RWPE2 (cell line): ENCODE measurements at regions not wholly inside any gene's neighbourhood (a gene's known extent, or its start where the extent isn't known, plus 50 kb on each side); places are given as distances from the start of the nearest gene placed in this dataset.

Experiments used
- ATAC-seq: fragments of 200-7000 bp; cut with Tn5 transposase; 3 replicates; pipeline ENCODE4 v1.9.1; 2021; ENCODE audit warnings: low read depth
- DNase-seq: peaks from one replicate; pipeline ENCODE4 v3.0.0-alpha.2; 2020; ENCODE audit warnings: low spot score
- H3K27ac ChIP-seq: fragments of 450-650 bp; 2 replicates; pipeline ENCODE4 v1.5.1; 2017; ENCODE audit warnings: mild to moderate bottlenecking; ENCODE audit not compliant: poor library complexity, severe bottlenecking
- H3K27me3 ChIP-seq: fragments of 250-450 bp; sonication (Bioruptor Pico); 2 replicates; pipeline ENCODE4 v1.5.1; 2021; ENCODE audit warnings: mild to moderate bottlenecking, moderate library complexity; ENCODE audit not compliant: insufficient read depth, poor library complexity, severe bottlenecking
- H3K36me3 ChIP-seq: fragments of 250-450 bp; sonication (Bioruptor Pico); 2 replicates; pipeline ENCODE4 v1.5.1; 2020; ENCODE audit warnings: low read depth, mild to moderate bottlenecking, moderate library complexity
- H3K4me1 ChIP-seq: fragments of 250-450 bp; sonication (Bioruptor Pico); 2 replicates; pipeline ENCODE4 v1.5.1; 2021; ENCODE audit warnings: mild to moderate bottlenecking, moderate library complexity; ENCODE audit not compliant: insufficient read depth, poor library complexity, severe bottlenecking
- H3K4me3 ChIP-seq: fragments of 250-450 bp; sonication (Bioruptor Pico); 2 replicates; pipeline ENCODE4 v1.5.1; 2021; ENCODE audit warnings: mild to moderate bottlenecking, moderate library complexity; ENCODE audit not compliant: severe bottlenecking
- H3K9me3 ChIP-seq: fragments of 250-450 bp; sonication (Bioruptor Pico); 2 replicates; pipeline ENCODE4 v1.5.1; 2021; ENCODE audit warnings: mild to moderate bottlenecking, moderate library complexity; ENCODE audit not compliant: severe bottlenecking
- TF ChIP-seq, protein P1 (sequence below): fragments of 450-650 bp; IDR thresholded peaks from one replicate; pipeline ENCODE4 v1.5.1; 2017; ENCODE audit warnings: mild to moderate bottlenecking, moderate library complexity; ENCODE audit not compliant: poor library complexity, severe bottlenecking

DNA sequence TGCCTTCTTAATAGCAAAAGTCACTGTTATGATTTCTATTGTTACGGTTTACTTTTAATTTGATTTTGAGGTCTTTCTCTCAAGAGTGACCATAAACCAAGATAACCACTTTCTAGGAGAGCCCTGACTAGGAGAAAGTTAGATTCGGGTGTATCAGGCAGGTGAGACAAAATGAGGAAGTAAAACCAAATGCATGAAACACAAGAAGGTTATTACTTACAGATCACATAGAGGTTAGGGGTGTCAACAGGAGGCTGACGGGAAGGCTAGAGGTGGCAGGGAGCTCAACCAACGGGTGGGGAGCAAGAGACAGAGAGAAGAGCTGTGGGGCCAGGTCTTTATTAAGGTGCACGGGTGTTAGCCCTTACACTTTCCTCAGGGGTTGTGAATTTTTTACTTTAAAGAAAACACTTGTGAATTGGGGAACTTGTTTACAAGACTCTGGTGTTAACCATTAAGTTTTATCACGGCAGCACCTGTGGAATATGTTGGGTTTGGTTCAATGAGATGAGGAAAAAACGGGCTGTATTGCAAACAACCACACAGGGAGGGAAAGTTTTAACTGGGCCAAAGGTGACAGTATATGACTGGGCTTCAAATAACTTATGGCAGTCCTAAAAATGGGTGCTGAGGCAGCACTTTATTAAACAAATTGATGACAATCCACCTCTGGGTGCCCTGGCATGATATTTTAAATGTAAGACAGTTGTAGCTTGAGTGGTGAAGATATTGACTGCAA, 154.9 kb downstream of the SDHAF3 start:
- Histone ChIP-seq H3K27ac (no peak overlapping the region), H3K4me3 (no peak overlapping the region), H3K9me3 (no peaks in the 10 kb centered on the region), H3K27me3 (peaks cover 24% of the 10 kb centered on the region), H3K4me1 (no peaks in the 10 kb centered on the region), H3K36me3 (no peaks in the 10 kb centered on the region)
- DNase-seq (no peak), ATAC-seq (no peak)
- TF ChIP-seq, protein P1, sequence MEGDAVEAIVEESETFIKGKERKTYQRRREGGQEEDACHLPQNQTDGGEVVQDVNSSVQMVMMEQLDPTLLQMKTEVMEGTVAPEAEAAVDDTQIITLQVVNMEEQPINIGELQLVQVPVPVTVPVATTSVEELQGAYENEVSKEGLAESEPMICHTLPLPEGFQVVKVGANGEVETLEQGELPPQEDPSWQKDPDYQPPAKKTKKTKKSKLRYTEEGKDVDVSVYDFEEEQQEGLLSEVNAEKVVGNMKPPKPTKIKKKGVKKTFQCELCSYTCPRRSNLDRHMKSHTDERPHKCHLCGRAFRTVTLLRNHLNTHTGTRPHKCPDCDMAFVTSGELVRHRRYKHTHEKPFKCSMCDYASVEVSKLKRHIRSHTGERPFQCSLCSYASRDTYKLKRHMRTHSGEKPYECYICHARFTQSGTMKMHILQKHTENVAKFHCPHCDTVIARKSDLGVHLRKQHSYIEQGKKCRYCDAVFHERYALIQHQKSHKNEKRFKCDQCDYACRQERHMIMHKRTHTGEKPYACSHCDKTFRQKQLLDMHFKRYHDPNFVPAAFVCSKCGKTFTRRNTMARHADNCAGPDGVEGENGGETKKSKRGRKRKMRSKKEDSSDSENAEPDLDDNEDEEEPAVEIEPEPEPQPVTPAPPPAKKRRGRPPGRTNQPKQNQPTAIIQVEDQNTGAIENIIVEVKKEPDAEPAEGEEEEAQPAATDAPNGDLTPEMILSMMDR, result no peak

DNA sequence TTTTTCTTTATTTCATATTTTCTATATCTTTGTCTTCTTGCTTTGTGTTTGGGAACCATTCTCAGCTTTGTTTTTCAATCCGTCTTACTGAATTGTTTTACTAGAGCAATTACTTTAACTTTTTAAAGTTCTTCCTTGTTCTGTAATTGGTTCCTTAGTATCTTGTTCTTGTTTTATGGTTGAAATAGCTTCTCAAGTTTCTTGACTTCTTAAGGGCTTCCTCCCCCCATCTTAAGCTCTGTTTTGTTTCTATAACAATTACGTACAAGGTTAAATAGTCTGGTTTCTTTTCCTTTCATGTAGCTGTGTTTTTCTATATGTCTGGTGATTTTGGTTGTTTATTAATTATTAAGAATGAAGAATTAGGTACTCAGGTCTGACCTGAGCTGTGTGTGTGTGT, 158.0 kb downstream of the SDHAF3 start:
- TF ChIP-seq, protein P1, result no peak
- DNase-seq (no peak), ATAC-seq (no peak)
- Histone ChIP-seq H3K27me3 (peaks cover 24% of the 10 kb centered on the region), H3K9me3 (no peaks in the 10 kb centered on the region), H3K27ac (no peak overlapping the region), H3K4me1 (no peaks in the 10 kb centered on the region), H3K36me3 (no peaks in the 10 kb centered on the region), H3K4me3 (no peak overlapping the region)

DNA sequence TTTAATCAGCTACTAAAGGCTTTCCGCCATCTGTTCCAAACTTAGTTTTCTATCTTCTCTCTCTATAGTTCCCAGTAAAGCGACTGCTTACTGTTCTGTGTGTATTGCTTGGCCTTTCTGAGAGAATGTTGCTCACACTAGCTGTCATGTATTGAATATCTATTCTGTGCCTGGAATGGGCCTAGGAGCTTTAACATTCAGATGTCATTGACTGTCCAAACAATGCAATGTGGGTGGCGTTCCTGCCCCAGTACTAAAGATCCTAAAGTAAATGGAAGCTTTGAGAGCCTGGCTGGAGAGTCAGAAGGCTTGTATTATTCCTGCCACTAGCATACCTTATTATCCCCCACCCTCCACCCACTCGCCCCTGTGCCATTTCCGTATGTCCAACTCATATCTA, 163.5 kb downstream of the SDHAF3 start:
- no peaks in the 10 kb centered on the region for H3K36me3 ChIP-seq
- H3K4me1 ChIP-seq, result no peaks in the 10 kb centered on the region
- TF ChIP-seq, protein P1, result no peak
- DNase-seq (no peak), ATAC-seq (no peak)
- H3K27me3 ChIP-seq, result peaks cover 13% of the 10 kb centered on the region
- no peaks in the 10 kb centered on the region for H3K9me3 ChIP-seq
- no peak overlapping the region for H3K4me3 ChIP-seq
- no peak overlapping the region for H3K27ac ChIP-seq

DNA sequence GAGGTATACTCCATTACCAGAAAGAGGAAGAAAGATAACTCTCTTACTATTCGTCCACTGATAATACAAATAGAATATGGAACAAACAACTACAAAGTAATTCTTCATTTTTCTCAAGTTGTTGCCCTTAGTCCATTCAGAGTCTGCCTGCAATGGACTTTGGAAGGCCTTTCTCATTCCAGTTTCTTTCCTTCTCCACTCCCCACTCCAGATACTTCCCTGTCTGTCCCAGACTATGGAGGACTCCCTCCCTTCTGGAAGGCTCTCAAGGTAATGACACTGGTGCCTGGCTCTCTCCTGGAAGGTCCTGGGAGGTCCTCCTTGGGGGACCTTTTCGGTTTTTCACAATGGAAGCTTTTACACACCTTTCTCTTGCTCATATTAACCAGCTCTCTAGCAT, 167.8 kb downstream of the SDHAF3 start:
- ATAC-seq (no peak), DNase-seq (no peak)
- H3K4me1 ChIP-seq, result no peaks in the 10 kb centered on the region
- H3K4me3 ChIP-seq, result no peak overlapping the region
- no peak overlapping the region for H3K27ac ChIP-seq
- H3K27me3 ChIP-seq, result peaks cover 3% of the 10 kb centered on the region
- TF ChIP-seq, protein P1, result no peak
- no peaks in the 10 kb centered on the region for H3K9me3 ChIP-seq
- H3K36me3 ChIP-seq, result no peaks in the 10 kb centered on the region

DNA sequence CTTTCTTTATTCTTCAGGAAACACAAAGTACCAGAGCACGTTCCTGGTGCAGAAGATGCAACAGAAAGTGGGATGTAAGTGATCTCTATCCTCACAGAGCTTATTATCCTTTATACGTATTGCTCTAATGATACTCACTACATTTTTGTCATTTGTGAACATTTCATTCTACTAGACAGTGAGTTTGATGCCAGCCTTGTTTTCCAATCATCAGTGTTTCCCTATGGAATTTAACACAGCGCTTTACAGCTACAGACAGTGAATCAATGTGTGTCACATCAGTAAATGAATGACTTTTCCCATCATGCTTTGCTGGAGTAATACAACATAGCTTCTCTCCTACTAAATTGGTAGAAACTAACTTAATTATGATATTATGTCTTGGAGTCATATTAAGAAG, 175.5 kb downstream of the SDHAF3 start:
- DNase-seq, result no peak
- Histone ChIP-seq H3K4me1 (no peaks in the 10 kb centered on the region), H3K9me3 (no peaks in the 10 kb centered on the region), H3K4me3 (no peak overlapping the region), H3K27ac (no peak overlapping the region), H3K36me3 (no peaks in the 10 kb centered on the region), H3K27me3 (no peaks in the 10 kb centered on the region)
- no peak for ATAC-seq
- TF ChIP-seq, protein P1, result no peak
